GM12891 (cell line): ENCODE measurements at regions not wholly inside any gene's neighbourhood (a gene's known extent, or its start where the extent isn't known, plus 50 kb on each side); places are given as distances from the start of the nearest gene placed in this dataset.

ENCODE experiments used
- PAX5 ChIP-seq: IDR thresholded peaks from 2 replicates; pipeline ENCODE4 v1.6.1; 2011; ENCODE audit warnings: low read length, moderate library complexity, mild to moderate bottlenecking; ENCODE audit not compliant: insufficient read depth, severe bottlenecking
- POLR2A ChIP-seq: IDR thresholded peaks from 2 replicates; pipeline ENCODE4 v1.6.1; 2011; ENCODE audit warnings: low read depth, low read length, control low read depth
- POLR2AphosphoS5 ChIP-seq: IDR thresholded peaks from 2 replicates; pipeline ENCODE4 v1.6.1; 2011; ENCODE audit warnings: low read depth, low read length, control low read depth
- SPI1 ChIP-seq: IDR thresholded peaks from 2 replicates; pipeline ENCODE4 v1.6.1; 2011; ENCODE audit warnings: low read depth, low read length, control low read depth
- TAF1 ChIP-seq: IDR thresholded peaks from 2 replicates; pipeline ENCODE4 v1.6.1; 2011; ENCODE audit warnings: low read depth, low read length, control low read depth

DNA sequence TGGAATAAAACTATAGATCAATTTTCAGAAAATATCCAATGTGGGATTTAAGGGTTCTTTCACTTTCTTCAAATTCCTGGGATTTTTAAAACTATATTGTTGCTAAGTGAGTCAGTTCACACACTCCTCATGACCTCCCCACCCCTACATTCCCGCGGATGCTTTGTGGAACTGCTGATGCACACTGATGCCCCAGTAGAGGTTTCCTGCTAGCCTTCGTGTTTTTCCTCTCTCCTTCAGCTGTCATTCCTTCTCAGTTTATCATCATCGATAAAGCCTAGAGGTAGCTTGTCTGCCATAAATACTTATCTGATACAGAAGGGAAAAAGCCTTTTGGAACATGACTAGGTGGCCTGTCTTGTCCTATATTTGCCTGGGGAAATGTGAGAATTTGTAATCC lies 67.4 kb upstream of the GALNT5 start:
- TF ChIP-seq SPI1, result no peak
- no peak for TF ChIP-seq TAF1
- no peak for TF ChIP-seq POLR2A
- TF ChIP-seq POLR2AphosphoS5, result no peak
- no peak for TF ChIP-seq PAX5
